GM18519 (cell line): ENCODE measurements at regions not wholly inside any gene's neighbourhood (a gene's known extent, or its start where the extent isn't known, plus 50 kb on each side); places are given as distances from the start of the nearest gene placed in this dataset.

Source experiments
- ATAC-seq: cut with Tn5 transposase; IDR thresholded peaks from one replicate; pipeline ENCODE4 v1.9.1; 2021; ENCODE audit warnings: mild to moderate bottlenecking, moderate library complexity; ENCODE audit not compliant: unreplicated experiment, low FRiP score

GRCh38 chr20:17796091-17796563 lies 96.4 kb downstream of the BANF2 start:
- no peak for ATAC-seq

- ATAC-seq, result no peak
Measured at GRCh38 chr20:17795501-17796071, 95.8 kb downstream of the BANF2 start.

- no peak for ATAC-seq
Measured at GRCh38 chr20:17795003-17795402, 95.2 kb downstream of the BANF2 start.

GRCh38 chr20:17794400-17794799 lies 94.6 kb downstream of the BANF2 start:
- ATAC-seq, result no peak

GRCh38 chr20:17793986-17794385 lies 94.2 kb downstream of the BANF2 start:
- no peak for ATAC-seq

- no peak for ATAC-seq
Measured at GRCh38 chr20:17790296-17790695, 90.5 kb downstream of the BANF2 start.

GRCh38 chr20:17787816-17788215 lies 88.0 kb downstream of the BANF2 start:
- ATAC-seq, result no peak

GRCh38 chr20:17786221-17786718 lies 86.5 kb downstream of the BANF2 start:
- ATAC-seq, result no peak
